ENCODE measurements at regions not wholly inside any gene's neighbourhood (a gene's known extent, or its start where the extent isn't known, plus 50 kb on each side); places are given as distances from the start of the nearest gene placed in this dataset.

DNA sequence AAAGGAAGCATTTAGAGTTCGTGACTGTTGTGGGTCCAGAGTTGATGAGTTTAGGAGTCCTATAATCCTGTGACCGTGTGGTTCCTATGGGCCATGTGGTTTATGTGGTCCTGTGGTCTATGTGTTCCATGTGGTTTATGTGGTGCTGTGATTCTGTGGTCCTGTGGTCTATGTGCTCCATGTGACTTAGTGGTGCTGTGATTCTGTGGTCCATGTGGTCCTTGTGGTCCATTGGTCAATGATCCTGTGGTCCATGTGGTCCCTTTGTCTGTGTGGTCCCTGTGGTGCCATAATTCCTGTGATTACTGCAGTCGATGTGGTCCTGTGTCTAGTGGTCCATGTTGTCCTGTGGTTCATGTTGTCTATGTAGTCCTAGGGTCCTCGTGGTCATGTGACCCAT lies 167.3 kb downstream of the TMEM18 start:
- TF ChIP-seq, protein P1, sequence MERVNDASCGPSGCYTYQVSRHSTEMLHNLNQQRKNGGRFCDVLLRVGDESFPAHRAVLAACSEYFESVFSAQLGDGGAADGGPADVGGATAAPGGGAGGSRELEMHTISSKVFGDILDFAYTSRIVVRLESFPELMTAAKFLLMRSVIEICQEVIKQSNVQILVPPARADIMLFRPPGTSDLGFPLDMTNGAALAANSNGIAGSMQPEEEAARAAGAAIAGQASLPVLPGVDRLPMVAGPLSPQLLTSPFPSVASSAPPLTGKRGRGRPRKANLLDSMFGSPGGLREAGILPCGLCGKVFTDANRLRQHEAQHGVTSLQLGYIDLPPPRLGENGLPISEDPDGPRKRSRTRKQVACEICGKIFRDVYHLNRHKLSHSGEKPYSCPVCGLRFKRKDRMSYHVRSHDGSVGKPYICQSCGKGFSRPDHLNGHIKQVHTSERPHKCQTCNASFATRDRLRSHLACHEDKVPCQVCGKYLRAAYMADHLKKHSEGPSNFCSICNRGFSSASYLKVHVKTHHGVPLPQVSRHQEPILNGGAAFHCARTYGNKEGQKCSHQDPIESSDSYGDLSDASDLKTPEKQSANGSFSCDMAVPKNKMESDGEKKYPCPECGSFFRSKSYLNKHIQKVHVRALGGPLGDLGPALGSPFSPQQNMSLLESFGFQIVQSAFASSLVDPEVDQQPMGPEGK (CRISPR knock-in tag; IDR thresholded peaks at IDR 0.05; ENCODE audit: borderline replicate concordance), result no peak
- no peak for TF ChIP-seq ZNF565 (CRISPR knock-in tag; conservative IDR thresholded peaks at IDR 0.05; ENCODE audit: low read depth)
- TF ChIP-seq, protein P2, sequence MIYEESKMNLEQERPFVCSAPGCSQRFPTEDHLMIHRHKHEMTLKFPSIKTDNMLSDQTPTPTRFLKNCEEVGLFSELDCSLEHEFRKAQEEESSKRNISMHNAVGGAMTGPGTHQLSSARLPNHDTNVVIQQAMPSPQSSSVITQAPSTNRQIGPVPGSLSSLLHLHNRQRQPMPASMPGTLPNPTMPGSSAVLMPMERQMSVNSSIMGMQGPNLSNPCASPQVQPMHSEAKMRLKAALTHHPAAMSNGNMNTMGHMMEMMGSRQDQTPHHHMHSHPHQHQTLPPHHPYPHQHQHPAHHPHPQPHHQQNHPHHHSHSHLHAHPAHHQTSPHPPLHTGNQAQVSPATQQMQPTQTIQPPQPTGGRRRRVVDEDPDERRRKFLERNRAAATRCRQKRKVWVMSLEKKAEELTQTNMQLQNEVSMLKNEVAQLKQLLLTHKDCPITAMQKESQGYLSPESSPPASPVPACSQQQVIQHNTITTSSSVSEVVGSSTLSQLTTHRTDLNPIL (CRISPR knock-in tag; IDR thresholded peaks at IDR 0.05; ENCODE audit: low read depth), result no peak
- no peak for TF ChIP-seq TOX (CRISPR knock-in tag; IDR thresholded peaks at IDR 0.05; ENCODE audit: borderline replicate concordance)
- TF ChIP-seq RARB (CRISPR knock-in tag; IDR thresholded peaks at IDR 0.05), result no peak
